ENCODE measurements at regions not wholly inside any gene's neighbourhood (a gene's known extent, or its start where the extent isn't known, plus 50 kb on each side); places are given as distances from the start of the nearest gene placed in this dataset.

GRCh38 chr6:115573861-115574260, 486.8 kb downstream of the FRK start:
- TF ChIP-seq CTCF (IDR thresholded peaks at IDR 0.05; ENCODE audit: insufficient read depth, low read depth, low read length) (no peak), EZH2 (IDR thresholded peaks at IDR 0.05; ENCODE audit: insufficient read depth, low read length) (no peak)

Measured in astrocyte (in vitro differentiated cells and primary cell).